ENCODE measurements at regions not wholly inside any gene's neighbourhood (a gene's known extent, or its start where the extent isn't known, plus 50 kb on each side); places are given as distances from the start of the nearest gene placed in this dataset.

DNA sequence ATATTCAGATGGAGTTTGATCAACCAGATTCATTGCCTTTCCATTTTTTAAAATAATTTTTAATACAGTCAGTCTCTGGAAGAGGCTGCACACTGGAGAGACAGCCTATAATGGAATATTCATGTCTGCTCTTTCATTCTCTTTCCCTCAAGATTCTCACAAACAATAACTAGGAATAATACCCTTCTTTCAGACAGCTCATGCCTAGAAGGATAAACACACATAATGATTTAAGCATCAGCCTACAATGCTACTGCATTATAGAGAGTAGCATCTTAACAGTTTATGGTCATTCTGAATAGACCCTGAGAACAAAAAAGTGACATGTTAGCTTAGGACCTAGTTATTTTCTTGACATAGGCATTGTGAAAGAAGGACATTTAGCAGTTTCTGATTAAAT is 1692.3 kb downstream of the GRIK2 start:
- no peaks in the 10 kb centered on the region for H3K27me3 ChIP-seq (ENCODE audit: control insufficient read depth in 2 of 2, insufficient read depth in 2 of 2, low read length in 2 of 2)
- no peak overlapping the region for H3K4me3 ChIP-seq
- no peak for DNase-seq (ENCODE audit: extremely low read depth in 1 of 4, low spot score in 3 of 4)
- H3K4me2 ChIP-seq (ENCODE audit: insufficient read depth, low read length) = no peak overlapping the region
- no peak overlapping the region for H3K9ac ChIP-seq (ENCODE audit: insufficient read depth in 1 of 2, low read depth in 2 of 2, low read length in 2 of 2)
- H3K36me3 ChIP-seq (ENCODE audit: control insufficient read depth, insufficient read depth, low read length) = no peaks in the 10 kb centered on the region
- CTCF ChIA-PET (ENCODE audit: low intra/inter-chr PET ratio) = no interaction called here
- POLR2A ChIA-PET = no interaction called here
- H3K4me1 ChIP-seq (replicated peaks in 1 of 2; ENCODE audit: control insufficient read depth in 2 of 2, insufficient read depth in 2 of 2, low read length in 2 of 2) = no peaks in the 10 kb centered on the region
- no peak overlapping the region for H2AFZ ChIP-seq (ENCODE audit: low read depth, low read length)
- ATAC-seq = no peak
- in situ Hi-C loops (cut with MboI) (no loop called here), intact Hi-C loops (cut with micrococcal nuclease) (no loop called here)
- TF ChIP-seq ZNF740 (CRISPR knock-in tag; IDR thresholded peaks at IDR 0.05) = no peak
- no peak for TF ChIP-seq ZNF740 (tag; IDR thresholded peaks at IDR 0.05)
- H3K9me3 ChIP-seq (replicated peaks; ENCODE audit: control insufficient read depth, insufficient read depth, low read depth, low read length) = no peaks in the 10 kb centered on the region
- H3K27ac ChIP-seq (ENCODE audit: extremely low read depth, low read depth, low read length) = no peak overlapping the region
- H4K20me1 ChIP-seq (replicated peaks; ENCODE audit: control insufficient read depth, insufficient read depth, low read length) = no peaks in the 10 kb centered on the region
- FAIRE-seq = no peak
- BruUV-seq (replicated peaks) = no TSS peak
- H3K9me1 ChIP-seq (ENCODE audit: control insufficient read depth, insufficient read depth, low read length) = no peaks in the 10 kb centered on the region
- no peaks in the 10 kb centered on the region for H3K79me2 ChIP-seq (ENCODE audit: control insufficient read depth, insufficient read depth, low read length)

GRCh38 chr6:103081876-103082630 is 1688.5 kb downstream of the GRIK2 start:
- POLR2A ChIA-PET = no interaction called here
- DNase-seq (ENCODE audit: extremely low read depth in 1 of 4, low spot score in 3 of 4) = no peak
- H3K4me1 ChIP-seq (replicated peaks in 1 of 2; ENCODE audit: control insufficient read depth in 2 of 2, insufficient read depth in 2 of 2, low read length in 2 of 2) = no peaks in the 10 kb centered on the region
- no peaks in the 10 kb centered on the region for H3K79me2 ChIP-seq (ENCODE audit: control insufficient read depth, insufficient read depth, low read length)
- no peaks in the 10 kb centered on the region for H3K9me3 ChIP-seq (replicated peaks; ENCODE audit: control insufficient read depth, insufficient read depth, low read depth, low read length)
- H4K20me1 ChIP-seq (replicated peaks; ENCODE audit: control insufficient read depth, insufficient read depth, low read length) = no peaks in the 10 kb centered on the region
- BruUV-seq (replicated peaks) = no TSS peak
- in situ Hi-C loops (cut with MboI) = no loop called here
- H3K4me3 ChIP-seq = no peak overlapping the region
- H3K9ac ChIP-seq (ENCODE audit: insufficient read depth in 1 of 2, low read depth in 2 of 2, low read length in 2 of 2) = no peak overlapping the region
- H3K27me3 ChIP-seq (ENCODE audit: control insufficient read depth in 2 of 2, insufficient read depth in 2 of 2, low read length in 2 of 2) = no peaks in the 10 kb centered on the region
- no peak for ATAC-seq
- CTCF ChIA-PET (ENCODE audit: low intra/inter-chr PET ratio) = no interaction called here
- intact Hi-C loops (cut with micrococcal nuclease) = no loop called here
- H3K36me3 ChIP-seq (ENCODE audit: control insufficient read depth, insufficient read depth, low read length) = no peaks in the 10 kb centered on the region
- TF ChIP-seq GATAD2A (IDR thresholded peaks at IDR 0.05) (no peak), HMG20B (CRISPR knock-in tag; IDR thresholded peaks at IDR 0.05) (no peak), BRF1 (IDR thresholded peaks at IDR 0.05; ENCODE audit: borderline replicate concordance, extremely low read depth, insufficient read length) (no peak), MAFF (IDR thresholded peaks at IDR 0.05; ENCODE audit: low read length) (no peak), JUNB (CRISPR knock-in tag; conservative IDR thresholded peaks at IDR 0.05) (no peak), FOXJ2 (tag; IDR thresholded peaks at IDR 0.05) (no peak), GTF2E2 (tag; IDR thresholded peaks at IDR 0.05) (no peak), FOXA3 (CRISPR knock-in tag; conservative IDR thresholded peaks at IDR 0.05 in 1 of 2, IDR thresholded peaks at IDR 0.05 in 1 of 2) (no peak), NCOA4 (IDR thresholded peaks at IDR 0.05; ENCODE audit: partially characterized antibody) (no peak), CCAR2 (IDR thresholded peaks at IDR 0.05; ENCODE audit: low read depth, low read length) (no peak), ZC3H4 (CRISPR knock-in tag; IDR thresholded peaks at IDR 0.05; ENCODE audit: borderline replicate concordance) (no peak), HMGN3 (IDR thresholded peaks at IDR 0.05; ENCODE audit: borderline replicate concordance, extremely low read depth, insufficient read length, low read depth, low read length) (no peak), TFAM (CRISPR knock-in tag; conservative IDR thresholded peaks at IDR 0.05) (no peak), ZNF431 (CRISPR knock-in tag; IDR thresholded peaks at IDR 0.05) (no peak), SMARCC2 (IDR thresholded peaks at IDR 0.05; ENCODE audit: low read depth) (no peak)
- no peak overlapping the region for H3K27ac ChIP-seq (ENCODE audit: extremely low read depth, low read depth, low read length)
- no peak overlapping the region for H3K4me2 ChIP-seq (ENCODE audit: insufficient read depth, low read length)
- H2AFZ ChIP-seq (ENCODE audit: low read depth, low read length) = no peak overlapping the region
- H3K9me1 ChIP-seq (ENCODE audit: control insufficient read depth, insufficient read depth, low read length) = no peaks in the 10 kb centered on the region
- no peak for FAIRE-seq
- 1% methylated on average over 6 of the region's 6 CpGs for WGBS (ENCODE audit: insufficient coverage, low coverage, missing lambda C conversion rate)
